NCI-H446 treated with DMSO at 0.1 percent for 48 hours (cell line): ENCODE measurements at regions not wholly inside any gene's neighbourhood (a gene's known extent, or its start where the extent isn't known, plus 50 kb on each side); places are given as distances from the start of the nearest gene placed in this dataset.

ENCODE experiments used
- DNase-seq: peaks from one replicate; lab custom pipeline; 2025; lab: John Stamatoyannopoulos, UW

DNA sequence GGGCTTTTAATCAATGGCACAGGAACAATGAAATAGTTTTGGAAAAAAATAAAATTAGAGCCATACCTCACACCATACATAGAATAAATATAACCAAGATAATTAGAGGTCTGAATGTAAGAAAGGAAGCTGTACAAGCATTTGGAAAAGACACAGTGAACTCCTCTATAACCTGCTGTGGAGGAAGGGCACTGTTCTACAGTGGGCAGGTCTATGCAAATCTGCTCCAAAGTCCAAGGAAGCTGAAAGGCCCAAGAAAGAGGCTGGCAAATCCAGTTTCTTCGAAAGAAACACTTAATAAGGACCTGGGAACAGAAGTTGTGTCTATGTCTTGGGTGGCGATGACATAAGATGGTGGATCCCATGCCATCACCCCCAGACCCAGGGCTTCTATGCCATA lies 169.4 kb upstream of the RALGAPA2 start:
- DNase-seq, result no peak

DNA sequence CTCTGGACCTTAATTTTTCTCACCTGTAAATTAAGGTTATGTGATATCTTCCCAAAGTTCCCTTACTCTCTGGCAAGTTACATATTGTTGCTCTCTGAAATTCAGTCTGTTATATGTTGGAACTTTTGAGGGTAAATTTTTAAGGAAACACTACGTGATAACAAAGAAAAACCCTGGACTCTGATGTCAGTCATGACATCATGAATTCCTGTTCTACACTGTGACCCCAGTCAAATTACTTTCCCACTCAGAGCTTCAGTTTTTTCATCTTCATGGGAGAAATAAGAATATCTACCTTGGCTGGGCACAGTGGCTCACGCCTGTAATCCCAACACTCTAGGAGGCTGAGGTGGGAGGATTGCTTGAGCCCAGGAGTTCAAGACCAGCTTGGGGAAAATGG lies 164.6 kb upstream of the RALGAPA2 start:
- no peak for DNase-seq

DNA sequence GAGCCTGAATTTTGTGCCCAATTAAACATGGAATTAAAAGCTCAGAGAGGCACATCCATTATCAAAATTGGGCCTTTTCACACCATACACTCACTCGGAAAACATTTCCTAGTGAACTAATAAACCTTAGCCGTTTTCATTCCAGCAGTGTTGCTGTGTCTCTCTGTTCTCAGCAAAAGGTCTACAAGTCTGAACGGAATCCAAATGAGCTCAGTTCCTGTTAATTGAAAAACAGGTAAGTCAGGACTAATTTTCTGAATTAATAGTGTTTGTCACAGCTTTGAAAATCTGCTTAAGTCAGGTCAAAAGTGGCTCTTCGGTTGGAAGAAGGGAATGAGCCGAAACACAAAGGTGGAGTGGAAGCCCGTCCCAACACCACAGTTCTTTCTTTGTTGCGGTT lies 163.3 kb upstream of the RALGAPA2 start:
- no peak for DNase-seq

DNA sequence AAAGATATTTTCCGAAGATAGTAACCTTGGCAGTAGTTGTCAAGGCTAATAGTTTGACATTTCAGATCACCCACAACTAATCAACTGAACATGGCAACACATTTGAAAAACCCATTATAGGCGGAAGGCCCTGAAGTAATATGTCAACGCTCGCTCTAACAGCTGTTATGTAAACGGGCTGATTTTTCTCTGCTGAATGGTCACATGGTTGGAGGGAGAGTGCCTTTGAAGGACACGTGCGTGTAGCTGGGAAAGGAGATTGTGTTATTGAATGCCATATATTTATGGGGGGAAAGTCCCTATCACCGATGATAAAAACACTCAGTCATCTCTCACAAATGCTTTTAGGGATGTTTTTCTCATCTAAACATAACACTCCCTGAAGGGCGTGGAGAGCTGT lies 160.0 kb upstream of the RALGAPA2 start:
- no peak for DNase-seq

DNA sequence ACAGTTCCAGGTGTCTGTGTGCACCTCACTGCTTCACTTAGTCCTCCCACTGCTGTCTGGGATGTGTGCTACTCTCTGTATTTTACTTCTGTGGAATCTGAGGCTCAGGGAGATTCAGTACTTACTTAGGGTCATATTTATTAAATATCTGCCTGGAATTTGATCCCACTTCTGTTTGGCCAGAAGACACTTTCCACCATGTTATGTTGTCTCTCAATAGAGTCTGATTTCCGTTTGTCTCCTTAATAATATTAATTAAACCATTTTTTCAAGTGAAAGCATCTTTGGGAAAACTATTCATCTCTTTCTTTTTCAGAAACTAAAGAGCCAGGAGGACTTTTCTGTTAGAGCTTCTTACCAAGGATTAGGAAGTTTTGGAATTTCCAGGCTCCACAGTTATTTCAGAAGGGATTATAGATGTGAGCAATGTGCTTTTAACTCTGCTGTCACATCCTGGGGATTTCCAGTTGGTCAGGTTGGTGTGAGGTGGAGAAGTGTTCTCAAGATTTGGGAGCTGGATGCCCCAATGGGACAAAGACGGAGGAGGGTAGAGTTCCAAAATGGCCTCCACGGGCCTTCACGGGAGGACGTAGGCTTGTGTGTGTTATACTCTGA lies 156.8 kb upstream of the RALGAPA2 start:
- DNase-seq, result no peak

DNA sequence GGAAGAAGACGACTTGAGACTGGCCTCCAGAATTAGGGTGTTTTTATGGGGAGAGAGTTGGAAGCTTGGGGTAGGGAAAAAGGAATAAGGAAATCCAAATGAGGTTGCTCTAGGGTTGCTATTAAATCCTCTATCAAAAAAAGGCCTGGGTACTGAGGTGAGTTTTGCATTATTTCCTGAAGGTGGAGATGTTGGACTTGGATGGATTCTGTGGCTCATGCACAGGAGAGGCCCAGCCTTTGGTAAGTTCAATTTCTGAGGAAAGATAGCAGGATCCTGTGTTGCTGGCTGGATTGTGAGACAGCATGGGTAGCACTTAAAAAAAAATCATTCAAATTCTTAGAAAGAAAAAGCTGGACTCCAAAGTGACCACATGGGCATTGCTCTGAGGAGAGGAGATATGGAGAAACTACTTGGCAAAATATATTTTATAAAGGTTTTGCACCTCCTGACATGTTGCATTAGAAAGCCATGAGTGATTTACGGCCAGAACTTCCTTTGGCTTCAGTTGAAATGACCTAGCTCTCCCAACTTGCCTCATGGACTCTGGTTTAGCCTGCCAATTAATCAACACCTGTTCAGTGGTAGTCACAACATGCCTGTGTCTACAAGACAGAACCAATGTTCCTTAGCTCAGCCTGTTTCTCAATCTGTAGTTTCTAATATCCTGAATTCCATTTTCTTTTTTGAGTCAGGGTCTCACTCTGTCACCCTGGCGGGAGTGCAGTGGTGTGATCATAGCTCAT lies 152.1 kb upstream of the RALGAPA2 start:
- no peak for DNase-seq

DNA sequence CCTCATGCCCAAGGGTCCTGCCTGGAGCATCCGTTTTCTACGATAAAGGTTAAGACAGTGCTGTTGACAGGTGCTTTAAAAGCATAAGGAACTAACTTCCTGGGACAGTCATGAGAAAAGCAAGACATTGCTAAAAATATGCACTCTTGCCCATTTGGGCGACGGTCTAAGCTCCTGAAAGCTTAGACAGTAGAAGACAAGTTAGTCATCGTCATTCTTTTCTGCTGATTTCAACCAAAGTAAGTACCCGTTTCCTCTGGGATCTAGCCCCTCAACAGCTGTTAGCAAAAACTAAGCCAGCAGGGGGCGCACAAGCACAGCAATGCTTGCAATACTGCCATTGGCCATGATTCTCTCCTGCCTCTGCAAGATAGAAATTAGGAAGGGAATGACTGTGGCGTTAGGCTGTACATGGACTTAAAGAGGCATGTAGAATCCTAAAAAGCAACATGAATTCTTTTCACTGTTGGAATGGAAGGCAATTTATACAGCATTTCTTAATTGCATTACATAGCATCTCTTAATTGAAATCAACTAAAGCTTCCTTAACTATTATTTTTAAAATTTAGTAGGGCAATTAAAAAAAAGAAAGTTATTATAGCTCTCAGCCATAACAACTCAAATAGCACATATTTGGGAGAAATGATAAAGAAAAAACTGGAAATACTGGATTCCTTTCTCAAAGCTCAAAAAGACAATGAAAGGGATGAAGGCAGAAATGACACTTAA lies 147.8 kb upstream of the RALGAPA2 start:
- peak; percentile 74 for DNase-seq

DNA sequence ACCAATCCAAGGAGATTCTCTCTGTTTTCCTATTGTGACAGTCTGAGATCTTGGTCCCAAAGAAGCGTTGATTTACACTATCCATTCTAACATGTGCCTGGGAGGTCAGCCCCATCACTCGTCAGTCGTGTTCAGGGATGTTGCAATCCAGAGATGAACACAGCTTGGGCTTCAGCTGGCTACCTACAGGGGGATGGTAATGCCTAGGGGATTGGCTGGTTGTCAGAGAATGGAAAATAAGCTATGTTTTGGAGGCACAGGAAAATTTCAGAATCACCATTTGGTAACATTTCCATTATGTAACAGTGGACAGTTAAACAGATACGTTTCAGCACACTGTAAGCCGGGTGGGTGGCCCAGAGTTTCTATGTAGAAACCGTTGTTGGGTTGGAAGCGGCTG lies 147.1 kb upstream of the RALGAPA2 start:
- DNase-seq, result no peak

DNA sequence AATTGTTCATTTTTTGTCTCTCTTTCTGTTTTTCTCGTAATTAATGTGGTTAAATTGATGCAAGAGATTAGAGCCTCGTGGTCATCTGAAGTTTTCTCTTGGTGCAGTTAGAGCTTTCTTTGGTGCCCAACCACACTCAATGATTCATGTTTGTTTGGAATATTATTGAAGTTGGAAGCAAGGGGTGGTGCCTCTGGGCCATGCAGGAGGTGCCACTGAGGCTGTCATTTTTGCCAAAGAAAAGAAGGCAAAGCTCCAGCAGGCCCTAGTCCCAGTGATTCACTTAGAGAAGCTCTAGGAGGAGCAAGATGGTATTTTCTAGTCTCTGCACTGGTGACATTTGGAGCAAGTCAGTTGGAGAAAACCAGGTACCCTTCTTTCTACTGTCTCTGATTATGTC lies 144.5 kb upstream of the RALGAPA2 start:
- DNase-seq, result no peak

DNA sequence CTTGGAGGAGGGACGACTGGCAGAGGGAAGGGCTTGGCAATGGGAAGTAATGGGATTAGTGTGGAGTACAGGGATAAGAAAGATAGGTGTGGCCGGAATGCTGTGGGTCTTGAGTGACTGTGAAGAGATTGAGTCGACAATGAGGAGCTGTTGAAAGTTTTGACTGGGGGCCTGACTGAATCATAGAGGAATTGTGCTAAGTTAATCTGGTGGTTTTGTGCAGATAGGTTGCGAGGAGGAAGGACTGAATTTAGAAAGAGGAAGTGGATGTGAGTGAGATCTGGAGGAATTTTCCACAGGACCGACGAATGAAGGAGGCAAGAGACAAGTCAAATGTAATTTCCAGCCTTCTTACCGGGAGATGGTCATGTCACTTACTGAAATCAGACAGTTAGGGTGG lies 143.9 kb upstream of the RALGAPA2 start:
- DNase-seq, result no peak

DNA sequence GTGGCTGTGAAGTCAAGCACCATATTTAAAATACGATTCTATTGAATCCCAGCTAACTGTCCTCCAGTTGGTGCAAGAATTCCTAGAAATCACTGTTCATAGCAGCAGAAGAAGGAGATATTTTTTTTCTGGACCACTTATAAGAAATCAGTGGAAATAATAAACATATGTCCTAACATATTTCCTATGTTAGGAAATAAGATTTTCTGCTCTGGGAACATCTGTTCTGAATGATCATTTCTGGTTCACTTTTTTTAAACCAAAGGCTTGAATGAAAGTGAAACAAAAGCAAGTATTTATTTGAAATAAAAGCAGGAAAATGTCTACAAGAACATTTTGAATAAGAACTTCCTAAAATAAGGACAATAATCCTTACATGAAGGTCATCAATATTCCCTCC lies 138.9 kb upstream of the RALGAPA2 start:
- no peak for DNase-seq

DNA sequence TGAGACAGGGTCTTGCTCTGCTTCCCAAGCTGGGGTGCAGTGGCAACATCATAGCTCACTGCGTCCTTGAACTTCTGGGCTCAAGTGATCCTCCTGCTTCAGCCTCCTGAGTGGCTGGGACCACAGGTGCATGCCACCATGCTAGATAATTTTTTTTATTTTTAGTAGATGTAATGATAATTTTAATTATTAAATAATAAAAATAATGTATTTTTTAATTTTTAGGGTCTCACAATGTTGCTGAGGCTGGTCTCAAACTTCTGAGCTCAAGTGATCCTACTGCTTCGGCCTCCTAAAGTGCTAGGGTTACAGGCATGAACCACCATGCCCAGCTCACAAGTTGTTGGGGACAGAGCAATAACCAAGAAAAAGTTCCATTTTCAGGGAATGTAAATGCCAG lies 138.0 kb upstream of the RALGAPA2 start:
- DNase-seq, result no peak

DNA sequence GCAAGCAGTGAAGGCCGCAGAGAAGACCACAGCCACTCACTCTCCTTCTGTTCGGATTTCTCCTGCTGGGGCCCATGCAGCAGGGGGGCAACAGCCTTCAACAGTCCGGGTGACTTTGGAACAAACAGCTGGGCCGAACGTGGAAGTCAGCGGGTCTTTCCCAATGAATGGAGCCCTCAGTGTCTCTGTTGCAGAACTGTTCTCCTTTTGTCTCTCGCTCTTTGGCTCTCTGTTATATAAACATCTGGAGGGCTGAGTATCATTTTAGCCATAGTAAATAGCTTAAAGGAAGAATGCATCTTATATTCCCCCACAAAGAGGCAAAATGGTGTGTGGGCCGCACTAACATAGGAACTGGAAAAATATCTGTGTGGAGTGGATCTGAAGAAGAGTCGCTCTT lies 136.7 kb upstream of the RALGAPA2 start:
- no peak for DNase-seq

DNA sequence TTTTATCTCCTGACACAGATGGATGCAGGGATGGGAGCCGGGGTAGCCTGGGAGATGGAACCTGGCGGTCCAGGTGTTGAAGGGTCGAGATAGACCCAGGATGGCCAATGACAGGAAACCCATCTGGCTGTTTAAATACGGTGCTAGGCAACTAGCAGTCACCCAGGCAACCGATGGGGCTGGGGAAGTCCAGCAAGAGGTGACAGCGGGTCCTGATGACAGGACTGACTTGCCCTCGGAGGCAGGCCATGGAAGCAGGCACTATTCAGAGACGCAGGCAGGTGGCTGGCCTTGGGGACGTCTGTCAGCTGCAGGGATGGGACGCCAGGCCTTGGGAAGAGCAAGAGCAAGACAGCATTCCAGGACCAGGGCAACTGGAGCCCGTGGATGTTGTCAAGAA lies 135.4 kb upstream of the RALGAPA2 start:
- DNase-seq, result no peak

DNA sequence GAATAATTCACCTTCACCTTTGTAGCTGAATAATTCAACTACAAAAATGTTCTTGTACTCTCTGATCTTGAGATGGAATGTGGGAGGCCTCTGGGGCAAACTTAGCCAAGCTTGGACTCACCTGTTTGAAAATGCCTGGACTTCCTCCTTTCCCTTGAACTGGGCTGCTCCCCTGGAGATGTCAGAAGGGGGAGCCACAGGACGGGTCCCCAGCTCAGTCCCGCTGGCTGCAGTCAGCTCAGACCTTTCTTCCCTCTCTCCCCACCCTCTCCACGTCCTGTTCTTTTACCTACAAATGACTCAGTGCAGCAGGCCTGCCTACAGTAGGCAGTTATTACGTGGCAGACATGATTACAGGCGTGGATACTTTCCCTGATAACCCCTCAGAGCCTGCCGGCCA lies 131.5 kb upstream of the RALGAPA2 start:
- no peak for DNase-seq

DNA sequence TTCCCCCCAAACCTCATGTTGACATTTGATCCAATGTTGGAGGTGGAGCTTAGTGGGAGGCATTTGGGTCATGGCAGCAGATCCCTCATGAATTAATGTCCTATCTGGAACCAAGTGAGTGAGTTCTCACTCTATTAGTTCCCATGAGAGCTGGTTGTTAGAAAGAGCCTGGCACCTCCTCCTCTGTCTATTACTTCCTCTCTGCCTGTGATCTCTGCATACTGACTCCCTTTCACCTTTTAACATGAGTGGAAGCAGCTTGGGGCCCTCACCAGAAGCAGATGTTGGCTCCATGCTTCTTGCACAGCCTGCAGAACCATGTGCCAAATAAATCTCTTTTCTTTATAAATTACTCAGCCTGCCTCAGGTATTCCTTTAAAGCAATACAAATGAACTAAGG lies 127.3 kb upstream of the RALGAPA2 start:
- no peak for DNase-seq

DNA sequence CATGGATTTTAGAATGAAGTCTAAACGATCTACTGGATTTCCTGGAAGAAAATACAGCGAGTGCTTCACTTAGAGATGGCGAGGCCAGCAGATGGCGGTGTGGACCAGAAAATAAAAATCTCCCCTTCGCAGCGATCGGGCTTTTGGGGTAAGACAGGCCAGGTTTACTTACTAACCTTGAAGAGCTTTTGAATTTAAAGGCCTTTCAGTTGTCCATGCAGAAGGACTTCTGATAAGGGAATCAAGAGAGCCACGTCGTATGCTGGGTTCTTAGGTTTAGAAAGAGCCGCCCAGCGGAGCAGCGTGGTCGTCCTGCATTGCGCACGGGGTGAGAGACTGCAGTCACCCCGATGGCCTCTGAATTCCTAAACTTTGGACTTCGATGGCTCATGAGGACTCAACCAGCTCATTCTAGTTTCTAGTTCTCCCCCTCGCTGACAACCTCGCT lies 125.2 kb upstream of the RALGAPA2 start:
- peak; percentile 47 for DNase-seq

DNA sequence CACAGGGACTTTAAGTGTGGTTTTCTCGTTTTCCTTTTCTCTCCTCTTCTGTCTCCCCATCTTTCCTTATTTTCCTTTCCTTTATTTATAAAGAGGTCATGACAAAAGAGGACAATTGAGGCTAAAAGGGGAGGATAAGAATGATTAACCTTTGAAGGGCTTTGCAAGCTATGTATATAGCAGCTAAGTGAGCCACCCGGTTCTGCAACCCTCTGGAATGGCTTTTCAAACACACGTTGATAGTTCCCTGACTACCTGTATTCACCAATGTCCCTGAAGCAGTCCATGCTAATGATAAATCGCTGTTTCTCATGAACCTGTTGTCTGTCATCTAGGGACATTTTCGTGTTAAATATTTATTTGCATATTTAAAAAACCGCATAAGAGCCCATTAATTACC lies 124.4 kb upstream of the RALGAPA2 start:
- DNase-seq, result no peak

DNA sequence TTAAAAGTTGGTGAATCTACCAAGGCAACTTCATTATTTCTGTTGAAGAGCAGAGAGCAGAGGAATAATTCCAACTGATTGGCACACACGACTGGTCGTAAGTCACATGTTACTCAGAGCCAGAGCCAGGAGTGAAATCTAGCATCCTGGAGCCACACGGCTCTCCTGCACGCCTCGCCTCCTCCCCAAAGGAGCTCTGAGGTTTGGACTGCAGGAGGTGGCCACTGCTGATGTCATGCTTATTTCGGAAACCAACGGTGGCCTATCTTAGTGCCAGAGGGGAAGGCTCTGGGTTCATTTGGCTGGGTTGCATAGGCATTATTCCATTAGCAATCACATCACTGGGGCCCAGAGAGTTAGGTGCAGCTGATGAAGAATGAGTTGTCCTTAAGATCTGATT lies 123.5 kb upstream of the RALGAPA2 start:
- no peak for DNase-seq

DNA sequence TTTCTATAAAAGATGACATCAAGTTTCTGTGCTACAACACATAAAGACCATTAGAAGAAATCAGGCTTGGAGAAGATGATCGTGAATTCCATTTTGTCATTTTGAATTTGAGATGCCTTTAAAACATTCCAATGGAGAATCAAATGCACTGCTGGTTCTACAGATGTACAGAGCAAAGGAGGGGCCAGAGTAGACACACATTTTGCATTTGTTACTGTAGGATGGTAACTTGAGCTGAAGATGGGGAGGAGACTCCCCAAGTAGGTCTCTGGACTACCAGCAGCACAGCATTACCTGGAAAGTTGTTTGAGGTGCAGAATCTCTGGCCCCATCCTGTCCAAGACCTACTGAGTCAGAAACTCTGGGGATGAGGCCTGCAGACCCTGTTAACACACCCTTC lies 121.6 kb upstream of the RALGAPA2 start:
- DNase-seq, result no peak

DNA sequence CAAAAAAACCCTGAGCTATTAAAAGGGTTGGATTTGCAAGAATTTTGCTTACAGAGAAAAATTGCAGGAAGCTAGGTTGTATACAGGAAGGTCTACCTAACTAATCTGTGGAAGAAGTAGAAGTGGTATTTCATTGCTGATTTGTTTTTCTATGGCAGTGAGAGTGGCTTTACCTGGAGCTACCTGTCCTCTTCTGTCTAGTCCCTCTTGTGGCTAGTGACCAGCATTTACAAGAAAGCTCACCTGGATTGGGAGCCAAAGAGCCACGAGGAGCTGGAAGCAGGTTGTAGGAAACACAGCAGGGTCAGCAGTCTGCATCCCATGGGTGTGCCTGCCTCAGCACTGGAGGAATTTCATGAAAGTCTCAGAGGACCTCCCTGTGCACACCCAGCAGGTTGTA lies 120.3 kb upstream of the RALGAPA2 start:
- DNase-seq, result no peak

DNA sequence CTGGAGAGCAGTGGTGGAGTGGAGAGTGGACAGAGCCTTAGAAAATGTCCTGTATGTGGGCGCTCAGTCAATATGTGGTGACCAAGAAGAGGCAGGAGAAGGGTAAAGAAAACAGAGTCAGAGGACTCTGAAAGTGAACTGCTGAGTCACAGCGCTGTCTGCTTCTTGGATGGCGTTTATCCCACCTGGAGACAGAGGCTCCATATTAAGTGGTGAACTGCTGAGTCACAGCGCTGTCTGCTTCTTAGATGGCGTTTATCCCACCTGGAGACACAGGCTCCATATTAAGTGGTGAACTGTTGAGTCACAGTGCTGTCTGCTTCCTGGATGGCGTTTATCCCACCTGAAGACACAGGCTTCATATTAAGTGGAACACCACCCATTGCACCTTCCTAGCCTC lies 119.3 kb upstream of the RALGAPA2 start:
- DNase-seq, result no peak

DNA sequence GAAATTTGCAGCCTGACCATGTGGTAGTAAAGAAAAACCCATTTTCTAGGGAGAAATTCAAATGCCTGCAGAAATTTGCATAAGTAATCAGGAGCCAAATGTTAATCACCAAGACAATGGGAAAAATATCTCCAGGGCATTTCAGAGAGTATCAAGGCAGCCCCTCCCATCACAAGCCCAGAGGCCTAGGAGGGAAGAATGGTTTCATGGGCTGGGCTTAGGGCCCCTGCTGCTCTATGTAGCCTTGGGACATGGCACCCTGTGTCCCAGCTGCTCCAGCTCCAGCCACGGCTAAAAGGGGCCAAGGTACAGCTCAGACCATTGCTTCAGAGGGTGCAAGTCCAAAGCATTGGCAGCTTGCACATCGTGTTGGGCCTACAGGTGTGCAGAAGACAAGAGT lies 117.2 kb upstream of the RALGAPA2 start:
- DNase-seq, result no peak
